ENCODE measurements at regions not wholly inside any gene's neighbourhood (a gene's known extent, or its start where the extent isn't known, plus 50 kb on each side); places are given as distances from the start of the nearest gene placed in this dataset.

- WGBS (ENCODE audit: low lambda C conversion rate) = 80% methylated on average over 6 of the region's 6 CpGs
- in situ Hi-C loops (cut with HindIII; ENCODE audit: extremely low pct_ligation_motif_present, low pct_unique_long_range_greater_than_20kb) (no loop called here), intact Hi-C loops (cut with micrococcal nuclease; ENCODE audit: unreplicated experiment) (no loop called here)
- Histone ChIP-seq H3K4me1 (ENCODE audit: insufficient read depth, low read length) (no peaks in the 10 kb centered on the region), H3K4me3 (replicated peaks in 1 of 3; ENCODE audit: insufficient read depth in 1 of 3, low read depth in 2 of 3, low read length in 3 of 3) (no peak overlapping the region), H3K9ac (ENCODE audit: insufficient read depth, low read depth, low read length) (no peak overlapping the region), H3K27me3 (ENCODE audit: control insufficient read depth in 1 of 2, insufficient read depth in 2 of 2, low read length in 2 of 2) (peaks cover 0 to 1% of the 10 kb centered on the region in 2 experiments; a peak in 3 of 5 replicates), H3K9me3 (ENCODE audit: low read length) (0 out of 2 replicates have a peak, but pooled peaks cover 4% of the 10 kb centered on the region), H3K79me2 (ENCODE audit: insufficient read depth, low read length) (no peaks in the 10 kb centered on the region), H2AFZ (ENCODE audit: low read length) (no peak overlapping the region), H3K36me3 (replicated peaks in 1 of 2; ENCODE audit: control insufficient read depth in 1 of 2, insufficient read depth in 2 of 2, low read length in 2 of 2) (no peaks in the 10 kb centered on the region), H4K20me1 (ENCODE audit: insufficient read depth, low read length) (no peaks in the 10 kb centered on the region), H3K4me2 (ENCODE audit: low read depth, low read length) (no peak overlapping the region), H3K27ac (ENCODE audit: extremely low read length, insufficient read depth, low read length) (no peak overlapping the region)
- DNase-seq (ENCODE audit: low spot score) (no peak), ATAC-seq (no peak), FAIRE-seq (no peak)
- ChIA-PET POLR2A (no interaction called here), CTCF (ENCODE audit: low intra/inter-chr PET ratio, low total read pairs) (no interaction called here)
- BruUV-seq (replicated peaks) = no TSS peak
- TF ChIP-seq, protein P1, sequence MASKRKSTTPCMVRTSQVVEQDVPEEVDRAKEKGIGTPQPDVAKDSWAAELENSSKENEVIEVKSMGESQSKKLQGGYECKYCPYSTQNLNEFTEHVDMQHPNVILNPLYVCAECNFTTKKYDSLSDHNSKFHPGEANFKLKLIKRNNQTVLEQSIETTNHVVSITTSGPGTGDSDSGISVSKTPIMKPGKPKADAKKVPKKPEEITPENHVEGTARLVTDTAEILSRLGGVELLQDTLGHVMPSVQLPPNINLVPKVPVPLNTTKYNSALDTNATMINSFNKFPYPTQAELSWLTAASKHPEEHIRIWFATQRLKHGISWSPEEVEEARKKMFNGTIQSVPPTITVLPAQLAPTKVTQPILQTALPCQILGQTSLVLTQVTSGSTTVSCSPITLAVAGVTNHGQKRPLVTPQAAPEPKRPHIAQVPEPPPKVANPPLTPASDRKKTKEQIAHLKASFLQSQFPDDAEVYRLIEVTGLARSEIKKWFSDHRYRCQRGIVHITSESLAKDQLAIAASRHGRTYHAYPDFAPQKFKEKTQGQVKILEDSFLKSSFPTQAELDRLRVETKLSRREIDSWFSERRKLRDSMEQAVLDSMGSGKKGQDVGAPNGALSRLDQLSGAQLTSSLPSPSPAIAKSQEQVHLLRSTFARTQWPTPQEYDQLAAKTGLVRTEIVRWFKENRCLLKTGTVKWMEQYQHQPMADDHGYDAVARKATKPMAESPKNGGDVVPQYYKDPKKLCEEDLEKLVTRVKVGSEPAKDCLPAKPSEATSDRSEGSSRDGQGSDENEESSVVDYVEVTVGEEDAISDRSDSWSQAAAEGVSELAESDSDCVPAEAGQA (IDR thresholded peaks at IDR 0.05; ENCODE audit: low read depth) = no peak
- TF ChIP-seq, protein P1 (CRISPR knock-in tag; IDR thresholded peaks at IDR 0.05; ENCODE audit: borderline replicate concordance) = no peak
- TF ChIP-seq GABPB1 (CRISPR knock-in tag; IDR thresholded peaks at IDR 0.05) (no peak), ZNF335 (CRISPR knock-in tag; IDR thresholded peaks at IDR 0.05) (no peak), ZNF639 (CRISPR knock-in tag; conservative IDR thresholded peaks at IDR 0.05) (no peak), SMC3 (IDR thresholded peaks at IDR 0.05; ENCODE audit: low read length) (no peak), FOSL1 (CRISPR knock-in tag; IDR thresholded peaks at IDR 0.05; ENCODE audit: borderline replicate concordance) (no peak), PHB2 (IDR thresholded peaks at IDR 0.05; ENCODE audit: partially characterized antibody) (no peak), ZNF660 (CRISPR knock-in tag; IDR thresholded peaks at IDR 0.05; ENCODE audit: borderline replicate concordance, low read depth) (no peak), ZNF841 (CRISPR knock-in tag; IDR thresholded peaks at IDR 0.05; ENCODE audit: borderline replicate concordance) (no peak), ZBTB21 (CRISPR knock-in tag; IDR thresholded peaks at IDR 0.05) (no peak)
Observed at GRCh38 chr12:116482859-116483258, 76.3 kb upstream of the MAP1LC3B2 start.
